ENCODE measurements at regions not wholly inside any gene's neighbourhood (a gene's known extent, or its start where the extent isn't known, plus 50 kb on each side); places are given as distances from the start of the nearest gene placed in this dataset.

- in situ Hi-C loops (cut with MboI), result loop anchor here (5.0 to 25.0 kb wide), 3 partner anchors 297 to 1003 kb away; no protein-coding TSS in a partner anchor
Measured at GRCh38 chr4:111639876-111640275, 505.4 kb upstream of the FAM241A start.

More at GRCh38 chr4:111639876-111640275, 505.4 kb upstream of the FAM241A start:
- H2AFZ ChIP-seq (ENCODE audit: control insufficient read depth, low read depth, low read length), result no peak overlapping the region
- no TSS peak for BruUV-seq (replicated peaks)
- no peak overlapping the region for H3K9ac ChIP-seq (ENCODE audit: control insufficient read depth, insufficient read depth, low read length)
- H4K20me1 ChIP-seq (ENCODE audit: control insufficient read depth, insufficient read depth), result no peaks in the 10 kb centered on the region
- ChIA-PET SMC1A (ENCODE audit: uncharacterized antibody, unreplicated experiment) (interaction anchor here (1.1 kb wide), 1 partner anchor 215 kb away, joined by 5 read pairs; no protein-coding TSS in a partner anchor), CTCF (interaction anchor here (0.6 to 1.2 kb wide), 3 partner anchors 213 to 1580 kb away, joined by 3 read pairs; no protein-coding TSS in a partner anchor), POLR2A (no interaction called here), RAD21 (ENCODE audit: unreplicated experiment) (no interaction called here)
- DNase-seq (ENCODE audit: low read depth, low spot score) (no peak), ATAC-seq (no peak), FAIRE-seq (no peak)
- H3K36me3 ChIP-seq (ENCODE audit: control insufficient read depth in 2 of 2, insufficient read depth in 2 of 2, low read length in 1 of 2), result no peaks in the 10 kb centered on the region
- H3K79me2 ChIP-seq (ENCODE audit: control insufficient read depth, insufficient read depth, low read length), result no peaks in the 10 kb centered on the region
- H3K27ac ChIP-seq (ENCODE audit: control insufficient read depth, insufficient read depth), result no peak overlapping the region
- H3K27me3 ChIP-seq (replicated peaks in 1 of 2; ENCODE audit: control insufficient read depth in 2 of 2, insufficient read depth in 2 of 2, low read length in 1 of 2), result no peaks in the 10 kb centered on the region; a peak in 1 of 4 replicates
- TF ChIP-seq SMC3 (IDR thresholded peaks at IDR 0.05; ENCODE audit: borderline replicate concordance, low read length) (no peak), WRNIP1 (IDR thresholded peaks at IDR 0.05; ENCODE audit: borderline replicate concordance, low read depth, low read length) (no peak), RB1 (IDR thresholded peaks at IDR 0.05; ENCODE audit: borderline replicate concordance) (no peak), HSF1 (IDR thresholded peaks at IDR 0.05; ENCODE audit: low read depth, low read length) (no peak), ZNF384 (IDR thresholded peaks at IDR 0.05; ENCODE audit: borderline replicate concordance, low read depth, low read length) (no peak), HCFC1 (IDR thresholded peaks at IDR 0.05; ENCODE audit: low read length) (no peak), TCF7 (IDR thresholded peaks at IDR 0.05; ENCODE audit: borderline replicate concordance) (no peak), CREM (IDR thresholded peaks at IDR 0.05; ENCODE audit: low read depth) (no peak), NR2F1 (conservative IDR thresholded peaks at IDR 0.05) (no peak), NR2C1 (IDR thresholded peaks at IDR 0.05) (no peak), RELA (IDR thresholded peaks at IDR 0.05; ENCODE audit: borderline replicate concordance, partially characterized antibody) (no peak), GABPA (IDR thresholded peaks at IDR 0.05; ENCODE audit: low read depth) (no peak), CEBPZ (IDR thresholded peaks at IDR 0.05; ENCODE audit: low read depth, low read length) (no peak), PML (IDR thresholded peaks at IDR 0.05; ENCODE audit: low read length) (no peak)
- H3K9me3 ChIP-seq (replicated peaks; ENCODE audit: control insufficient read depth, insufficient read depth, low read length), result no peaks in the 10 kb centered on the region
- intact Hi-C loops (cut with micrococcal nuclease; ENCODE audit: unreplicated experiment), result loop anchor here (10.0 kb wide), 2 partner anchors 475 to 505 kb away; no protein-coding TSS in a partner anchor
- no peak overlapping the region for H3K4me2 ChIP-seq (ENCODE audit: control insufficient read depth, insufficient read depth)
- H3K4me3 ChIP-seq, result no peak overlapping the region
- no peaks in the 10 kb centered on the region for H3K4me1 ChIP-seq (ENCODE audit: control insufficient read depth, insufficient read depth, low read length)
- under 1% methylated on average over 6 of the region's 6 CpGs for WGBS (ENCODE audit: insufficient coverage, insufficient replicate concordance, low lambda C conversion rate, missing lambda C conversion rate)
